ENCODE measurements at regions not wholly inside any gene's neighbourhood (a gene's known extent, or its start where the extent isn't known, plus 50 kb on each side); places are given as distances from the start of the nearest gene placed in this dataset.

DNA sequence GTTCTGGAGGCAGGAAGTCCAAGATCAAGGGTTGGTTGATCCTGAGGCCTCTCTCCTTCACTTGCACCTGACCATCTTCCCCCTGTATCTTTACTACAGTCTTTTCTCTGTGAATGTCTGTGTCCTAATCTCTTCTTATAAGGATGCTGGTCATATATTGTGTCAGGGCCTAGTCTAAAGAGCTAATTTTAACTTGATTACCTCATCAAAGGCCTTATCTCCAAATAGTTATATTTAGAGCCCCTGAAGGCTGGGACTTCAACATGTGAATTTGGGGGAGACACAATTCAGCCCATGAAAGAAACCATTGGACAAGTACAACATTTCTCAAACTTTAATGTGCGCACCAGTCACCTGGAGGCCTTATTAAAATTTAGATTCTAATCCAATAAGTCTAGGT, 62.8 kb upstream of the DYNLT3 start (continued):
- TF ChIP-seq, protein P1, sequence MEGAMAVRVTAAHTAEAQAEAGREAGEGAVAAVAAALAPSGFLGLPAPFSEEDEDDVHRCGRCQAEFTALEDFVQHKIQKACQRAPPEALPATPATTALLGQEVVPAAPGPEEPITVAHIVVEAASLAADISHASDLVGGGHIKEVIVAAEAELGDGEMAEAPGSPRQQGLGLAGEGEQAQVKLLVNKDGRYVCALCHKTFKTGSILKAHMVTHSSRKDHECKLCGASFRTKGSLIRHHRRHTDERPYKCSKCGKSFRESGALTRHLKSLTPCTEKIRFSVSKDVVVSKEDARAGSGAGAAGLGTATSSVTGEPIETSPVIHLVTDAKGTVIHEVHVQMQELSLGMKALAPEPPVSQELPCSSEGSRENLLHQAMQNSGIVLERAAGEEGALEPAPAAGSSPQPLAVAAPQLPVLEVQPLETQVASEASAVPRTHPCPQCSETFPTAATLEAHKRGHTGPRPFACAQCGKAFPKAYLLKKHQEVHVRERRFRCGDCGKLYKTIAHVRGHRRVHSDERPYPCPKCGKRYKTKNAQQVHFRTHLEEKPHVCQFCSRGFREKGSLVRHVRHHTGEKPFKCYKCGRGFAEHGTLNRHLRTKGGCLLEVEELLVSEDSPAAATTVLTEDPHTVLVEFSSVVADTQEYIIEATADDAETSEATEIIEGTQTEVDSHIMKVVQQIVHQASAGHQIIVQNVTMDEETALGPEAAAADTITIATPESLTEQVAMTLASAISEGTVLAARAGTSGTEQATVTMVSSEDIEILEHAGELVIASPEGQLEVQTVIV (IDR thresholded peaks at IDR 0.05; ENCODE audit: borderline replicate concordance, partially characterized antibody) = no peak
- TF ChIP-seq MTA2 (IDR thresholded peaks at IDR 0.05; ENCODE audit: low read depth) (no peak), EP300 (IDR thresholded peaks at IDR 0.05; ENCODE audit: borderline replicate concordance in 1 of 2, control insufficient read depth in 1 of 2, low read depth in 2 of 2, low read length in 2 of 2) (no peak), HDAC2 (IDR thresholded peaks at IDR 0.05) (no peak), FOXM1 (IDR thresholded peaks at IDR 0.05; ENCODE audit: low read depth, low read length) (no peak), ZNF622 (IDR thresholded peaks at IDR 0.05) (no peak), IRF4 (IDR thresholded peaks at IDR 0.05; ENCODE audit: low read depth, low read length) (no peak), POU2F2 (IDR thresholded peaks at IDR 0.05; ENCODE audit: borderline replicate concordance, low read depth, low read length) (no peak), RELA (IDR thresholded peaks at IDR 0.05; ENCODE audit: borderline replicate concordance, partially characterized antibody) (no peak)
- TF ChIP-seq, protein P2, sequence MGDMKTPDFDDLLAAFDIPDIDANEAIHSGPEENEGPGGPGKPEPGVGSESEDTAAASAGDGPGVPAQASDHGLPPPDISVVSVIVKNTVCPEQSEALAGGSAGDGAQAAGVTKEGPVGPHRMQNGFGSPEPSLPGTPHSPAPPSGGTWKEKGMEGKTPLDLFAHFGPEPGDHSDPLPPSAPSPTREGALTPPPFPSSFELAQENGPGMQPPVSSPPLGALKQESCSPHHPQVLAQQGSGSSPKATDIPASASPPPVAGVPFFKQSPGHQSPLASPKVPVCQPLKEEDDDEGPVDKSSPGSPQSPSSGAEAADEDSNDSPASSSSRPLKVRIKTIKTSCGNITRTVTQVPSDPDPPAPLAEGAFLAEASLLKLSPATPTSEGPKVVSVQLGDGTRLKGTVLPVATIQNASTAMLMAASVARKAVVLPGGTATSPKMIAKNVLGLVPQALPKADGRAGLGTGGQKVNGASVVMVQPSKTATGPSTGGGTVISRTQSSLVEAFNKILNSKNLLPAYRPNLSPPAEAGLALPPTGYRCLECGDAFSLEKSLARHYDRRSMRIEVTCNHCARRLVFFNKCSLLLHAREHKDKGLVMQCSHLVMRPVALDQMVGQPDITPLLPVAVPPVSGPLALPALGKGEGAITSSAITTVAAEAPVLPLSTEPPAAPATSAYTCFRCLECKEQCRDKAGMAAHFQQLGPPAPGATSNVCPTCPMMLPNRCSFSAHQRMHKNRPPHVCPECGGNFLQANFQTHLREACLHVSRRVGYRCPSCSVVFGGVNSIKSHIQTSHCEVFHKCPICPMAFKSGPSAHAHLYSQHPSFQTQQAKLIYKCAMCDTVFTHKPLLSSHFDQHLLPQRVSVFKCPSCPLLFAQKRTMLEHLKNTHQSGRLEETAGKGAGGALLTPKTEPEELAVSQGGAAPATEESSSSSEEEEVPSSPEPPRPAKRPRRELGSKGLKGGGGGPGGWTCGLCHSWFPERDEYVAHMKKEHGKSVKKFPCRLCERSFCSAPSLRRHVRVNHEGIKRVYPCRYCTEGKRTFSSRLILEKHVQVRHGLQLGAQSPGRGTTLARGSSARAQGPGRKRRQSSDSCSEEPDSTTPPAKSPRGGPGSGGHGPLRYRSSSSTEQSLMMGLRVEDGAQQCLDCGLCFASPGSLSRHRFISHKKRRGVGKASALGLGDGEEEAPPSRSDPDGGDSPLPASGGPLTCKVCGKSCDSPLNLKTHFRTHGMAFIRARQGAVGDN (IDR thresholded peaks at IDR 0.05) = no peak
- TF ChIP-seq, protein P3, sequence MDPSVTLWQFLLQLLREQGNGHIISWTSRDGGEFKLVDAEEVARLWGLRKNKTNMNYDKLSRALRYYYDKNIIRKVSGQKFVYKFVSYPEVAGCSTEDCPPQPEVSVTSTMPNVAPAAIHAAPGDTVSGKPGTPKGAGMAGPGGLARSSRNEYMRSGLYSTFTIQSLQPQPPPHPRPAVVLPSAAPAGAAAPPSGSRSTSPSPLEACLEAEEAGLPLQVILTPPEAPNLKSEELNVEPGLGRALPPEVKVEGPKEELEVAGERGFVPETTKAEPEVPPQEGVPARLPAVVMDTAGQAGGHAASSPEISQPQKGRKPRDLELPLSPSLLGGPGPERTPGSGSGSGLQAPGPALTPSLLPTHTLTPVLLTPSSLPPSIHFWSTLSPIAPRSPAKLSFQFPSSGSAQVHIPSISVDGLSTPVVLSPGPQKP (IDR thresholded peaks at IDR 0.05; ENCODE audit: low read depth, low read length) = no peak
- TF ChIP-seq, protein P4, sequence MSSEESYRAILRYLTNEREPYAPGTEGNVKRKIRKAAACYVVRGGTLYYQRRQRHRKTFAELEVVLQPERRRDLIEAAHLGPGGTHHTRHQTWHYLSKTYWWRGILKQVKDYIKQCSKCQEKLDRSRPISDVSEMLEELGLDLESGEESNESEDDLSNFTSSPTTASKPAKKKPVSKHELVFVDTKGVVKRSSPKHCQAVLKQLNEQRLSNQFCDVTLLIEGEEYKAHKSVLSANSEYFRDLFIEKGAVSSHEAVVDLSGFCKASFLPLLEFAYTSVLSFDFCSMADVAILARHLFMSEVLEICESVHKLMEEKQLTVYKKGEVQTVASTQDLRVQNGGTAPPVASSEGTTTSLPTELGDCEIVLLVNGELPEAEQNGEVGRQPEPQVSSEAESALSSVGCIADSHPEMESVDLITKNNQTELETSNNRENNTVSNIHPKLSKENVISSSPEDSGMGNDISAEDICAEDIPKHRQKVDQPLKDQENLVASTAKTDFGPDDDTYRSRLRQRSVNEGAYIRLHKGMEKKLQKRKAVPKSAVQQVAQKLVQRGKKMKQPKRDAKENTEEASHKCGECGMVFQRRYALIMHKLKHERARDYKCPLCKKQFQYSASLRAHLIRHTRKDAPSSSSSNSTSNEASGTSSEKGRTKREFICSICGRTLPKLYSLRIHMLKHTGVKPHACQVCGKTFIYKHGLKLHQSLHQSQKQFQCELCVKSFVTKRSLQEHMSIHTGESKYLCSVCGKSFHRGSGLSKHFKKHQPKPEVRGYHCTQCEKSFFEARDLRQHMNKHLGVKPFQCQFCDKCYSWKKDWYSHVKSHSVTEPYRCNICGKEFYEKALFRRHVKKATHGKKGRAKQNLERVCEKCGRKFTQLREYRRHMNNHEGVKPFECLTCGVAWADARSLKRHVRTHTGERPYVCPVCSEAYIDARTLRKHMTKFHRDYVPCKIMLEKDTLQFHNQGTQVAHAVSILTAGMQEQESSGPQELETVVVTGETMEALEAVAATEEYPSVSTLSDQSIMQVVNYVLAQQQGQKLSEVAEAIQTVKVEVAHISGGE (CRISPR knock-in tag; IDR thresholded peaks at IDR 0.05) = no peak

Data from GM12878 (cell line).